Neural cell (in vitro differentiated cells): ENCODE measurements at regions not wholly inside any gene's neighbourhood (a gene's known extent, or its start where the extent isn't known, plus 50 kb on each side); places are given as distances from the start of the nearest gene placed in this dataset.

Source experiments
- H2AFZ ChIP-seq: fragments of 200-600, 300-800 bp; sonication (generic), shearing (Covaris generic); 2 replicates; pipeline ENCODE4 v1.6.0; 2014; ENCODE audit warnings: low read depth, mild to moderate bottlenecking, antibody characterized with exemption, low read length, moderate library complexity
- H3F3A ChIP-seq: fragments of 200-600 bp; shearing (Covaris generic); 2 replicates; pipeline ENCODE4 v1.6.1; 2016; ENCODE audit warnings: mild to moderate bottlenecking, moderate library complexity, mixed read lengths, antibody characterized with exemption, low read length; ENCODE audit not compliant: insufficient read depth, poor library complexity, severe bottlenecking
- H3K27ac ChIP-seq: fragments of 200-600, 300-800 bp; sonication (generic), shearing (Covaris generic); 2 replicates; pipeline ENCODE4 v1.5.1; 2014; ENCODE audit warnings: mild to moderate bottlenecking, low read length, moderate library complexity
- H3K27me3 ChIP-seq: fragments of 300-800, 200-600 bp; sonication (generic), shearing (Covaris generic); 2 replicates; pipeline ENCODE4 v1.6.0; 2014; ENCODE audit warnings: mild to moderate bottlenecking, low read depth, low read length, moderate library complexity; ENCODE audit not compliant: insufficient read depth
- H3K36me3 ChIP-seq: fragments of 300-800, 200-600 bp; sonication (generic), shearing (Covaris generic); 2 replicates; pipeline ENCODE4 v1.5.1; 2014; ENCODE audit warnings: mild to moderate bottlenecking, antibody characterized with exemption, low read length, moderate library complexity; ENCODE audit not compliant: insufficient read depth
- H3K4me2 ChIP-seq: fragments of 300-800, 200-600 bp; sonication (generic), shearing (Covaris generic); 2 replicates; pipeline ENCODE4 v1.6.0; 2014; ENCODE audit warnings: mild to moderate bottlenecking, low read length
- H3K4me3 ChIP-seq: fragments of 300-800, 200-600 bp; sonication (generic), shearing (Covaris generic); 2 replicates; pipeline ENCODE4 v1.5.1; 2014; ENCODE audit warnings: mild to moderate bottlenecking, low read length, moderate library complexity
- H3K79me2 ChIP-seq: fragments of 200-600 bp; shearing (Covaris generic); replicated peaks from 2 replicates; pipeline ENCODE4 v1.6.0; 2014; ENCODE audit warnings: mild to moderate bottlenecking, low read length, moderate library complexity; ENCODE audit not compliant: insufficient read depth
- H3K9ac ChIP-seq: fragments of 300-800, 200-600 bp; sonication (generic), shearing (Covaris generic); 2 replicates; pipeline ENCODE4 v1.6.1; 2016; ENCODE audit warnings: mild to moderate bottlenecking, low read length, mixed read lengths
- H3K9me2 ChIP-seq: fragments of 200-600 bp; shearing (Covaris generic); 2 replicates; pipeline ENCODE4 v1.6.1; 2016; ENCODE audit warnings: mild to moderate bottlenecking, low read length, mixed read lengths; ENCODE audit not compliant: insufficient read depth
- H3K9me3 ChIP-seq: fragments of 200-600, 300-800 bp; sonication (generic), shearing (Covaris generic); 2 replicates; pipeline ENCODE4 v1.6.1; 2016; ENCODE audit warnings: mild to moderate bottlenecking, mixed run types, low read length, moderate library complexity, mixed read lengths
- H4K20me1 ChIP-seq: fragments of 200-600 bp; shearing (Covaris generic); 2 replicates; pipeline ENCODE4 v1.6.1; 2016; ENCODE audit warnings: mild to moderate bottlenecking, mixed run types; ENCODE audit not compliant: insufficient read depth
- CTCF ChIP-seq: fragments of 450-650 bp; IDR thresholded peaks from 2 replicates; pipeline ENCODE4 v1.5.1; 2014; ENCODE audit warnings: antibody characterized with exemption, mild to moderate bottlenecking, moderate library complexity; ENCODE audit not compliant: poor library complexity, severe bottlenecking
- EP300 ChIP-seq: fragments of 450-650 bp; conservative IDR thresholded peaks from 2 replicates; pipeline ENCODE4 v1.6.1; 2014; ENCODE audit warnings: antibody characterized with exemption, mild to moderate bottlenecking, moderate library complexity; ENCODE audit not compliant: poor library complexity, severe bottlenecking
- EZH2 ChIP-seq: fragments of 200-600, 300-800 bp; shearing (Covaris generic), sonication (generic); IDR thresholded peaks from 2 replicates; pipeline ENCODE4 v1.6.1; 2014; ENCODE audit warnings: antibody characterized with exemption, low read length, borderline replicate concordance, mild to moderate bottlenecking; ENCODE audit not compliant: insufficient read depth, poor library complexity, severe bottlenecking
- MXI1 ChIP-seq: fragments of 450-650 bp; conservative IDR thresholded peaks from 2 replicates; pipeline ENCODE4 v1.6.1; 2014; ENCODE audit warnings: antibody characterized with exemption, mild to moderate bottlenecking; ENCODE audit not compliant: poor library complexity, severe bottlenecking
- POLR2AphosphoS5 ChIP-seq: IDR thresholded peaks from 2 replicates; pipeline ENCODE4 v1.6.1; 2012
- RAD21 ChIP-seq: fragments of 450-650 bp; conservative IDR thresholded peaks from 2 replicates; pipeline ENCODE4 v1.6.1; 2014; ENCODE audit warnings: antibody characterized with exemption, mild to moderate bottlenecking, moderate library complexity
- REST ChIP-seq: IDR thresholded peaks from 2 replicates; pipeline ENCODE4 v1.6.1; 2012; ENCODE audit warnings: borderline replicate concordance
- SMC3 ChIP-seq: fragments of 450-650 bp; conservative IDR thresholded peaks from 2 replicates; pipeline ENCODE4 v1.6.1; 2014; ENCODE audit warnings: antibody characterized with exemption, mild to moderate bottlenecking, moderate library complexity; ENCODE audit not compliant: poor library complexity
- TAF1 ChIP-seq: IDR thresholded peaks from 2 replicates; pipeline ENCODE4 v1.6.1; 2012; ENCODE audit warnings: low read depth

- no peaks in the 10 kb centered on the region for H4K20me1 ChIP-seq
- H3K4me3 ChIP-seq: no peak overlapping the region
- H3K79me2 ChIP-seq: no peaks in the 10 kb centered on the region
- H3K9me3 ChIP-seq: no peaks in the 10 kb centered on the region
- H3K27me3 ChIP-seq: no peaks in the 10 kb centered on the region
- H3K4me2 ChIP-seq: no peak overlapping the region
- no peak overlapping the region for H3K27ac ChIP-seq
- H3K9me2 ChIP-seq: no peaks in the 10 kb centered on the region
- no peak overlapping the region for H3K9ac ChIP-seq
- H3K36me3 ChIP-seq: no peaks in the 10 kb centered on the region
- no peaks in the 10 kb centered on the region for H3F3A ChIP-seq
- no peak overlapping the region for H2AFZ ChIP-seq
- TF ChIP-seq EP300 (no peak), EZH2 (no peak), TAF1 (no peak), CTCF (no peak), SMC3 (no peak)
Observed at GRCh38 chr2:56505885-56506284, 322.1 kb downstream of the CCDC85A start.

GRCh38 chr2:56508662-56509061 is 324.9 kb downstream of the CCDC85A start:
- Histone ChIP-seq H3F3A (no peaks in the 10 kb centered on the region), H3K9me3 (no peaks in the 10 kb centered on the region), H3K4me3 (no peak overlapping the region), H3K9me2 (no peaks in the 10 kb centered on the region), H2AFZ (no peak overlapping the region), H3K9ac (no peak overlapping the region), H3K27me3 (no peaks in the 10 kb centered on the region), H4K20me1 (no peaks in the 10 kb centered on the region), H3K27ac (no peak overlapping the region), H3K79me2 (no peaks in the 10 kb centered on the region), H3K4me2 (no peak overlapping the region), H3K36me3 (no peaks in the 10 kb centered on the region)
- no peak for TF ChIP-seq POLR2AphosphoS5
- no peak for TF ChIP-seq REST
- TF ChIP-seq RAD21: no peak
- TF ChIP-seq TAF1: no peak
- TF ChIP-seq MXI1: no peak
- TF ChIP-seq EP300: no peak
- no peak for TF ChIP-seq EZH2
- no peak for TF ChIP-seq SMC3
- TF ChIP-seq CTCF: no peak
